SK-N-DZ (cell line): ENCODE measurements at regions not wholly inside any gene's neighbourhood (a gene's known extent, or its start where the extent isn't known, plus 50 kb on each side); places are given as distances from the start of the nearest gene placed in this dataset.

ENCODE experiments used
- DNase-seq: peaks from one replicate; pipeline ENCODE4 v3.0.0-alpha.2; 2015; ENCODE audit warnings: low spot score

DNA sequence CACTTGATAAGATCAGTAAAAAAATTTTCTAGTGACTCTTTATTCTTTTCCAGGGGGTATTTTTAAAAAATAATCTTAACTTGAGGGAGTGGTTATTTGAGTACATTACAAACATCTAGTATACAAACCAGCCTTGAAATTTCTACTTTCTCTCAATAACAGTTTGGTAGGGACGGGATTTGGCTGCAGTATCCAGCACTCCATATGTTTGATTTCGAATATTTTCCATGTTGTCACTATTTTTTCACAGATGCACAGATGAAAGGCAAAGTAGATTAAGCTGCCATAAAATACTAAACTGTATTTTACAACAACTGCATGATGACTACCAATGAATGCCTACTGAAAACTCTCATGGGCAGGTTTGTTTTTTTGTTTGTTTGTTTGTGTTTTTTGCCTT, 225.0 kb downstream of the COX7B2 start:
- DNase-seq, result no peak

- DNase-seq, result no peak
Measured at GRCh38 chr4:46676364-46676763, 232.7 kb downstream of the COX7B2 start.

DNA sequence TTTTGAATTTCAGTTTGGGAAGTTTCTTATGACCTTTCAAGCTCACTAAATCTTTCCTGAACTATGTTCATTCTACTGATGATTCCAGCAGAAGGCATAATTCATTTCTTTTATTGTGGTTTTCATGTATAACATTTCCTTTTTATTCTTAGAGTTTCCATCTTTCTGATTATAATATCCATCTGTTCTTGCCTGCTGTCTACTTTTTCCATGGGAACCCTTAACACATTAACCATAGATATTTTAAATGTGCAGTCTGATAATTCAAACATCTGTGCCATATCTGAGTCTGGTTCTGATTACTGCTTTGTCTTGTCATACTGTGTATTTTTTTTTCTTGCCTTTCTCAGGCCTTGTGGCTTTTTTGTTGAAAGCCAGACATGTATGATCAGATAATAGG, 234.7 kb downstream of the COX7B2 start:
- no peak for DNase-seq

GRCh38 chr4:46667790-46668189, 241.3 kb downstream of the COX7B2 start:
- no peak for DNase-seq

GRCh38 chr4:46656071-46656470, 253.0 kb downstream of the COX7B2 start:
- DNase-seq, result no peak

GRCh38 chr4:46653842-46654241, 255.2 kb downstream of the COX7B2 start:
- no peak for DNase-seq

DNA sequence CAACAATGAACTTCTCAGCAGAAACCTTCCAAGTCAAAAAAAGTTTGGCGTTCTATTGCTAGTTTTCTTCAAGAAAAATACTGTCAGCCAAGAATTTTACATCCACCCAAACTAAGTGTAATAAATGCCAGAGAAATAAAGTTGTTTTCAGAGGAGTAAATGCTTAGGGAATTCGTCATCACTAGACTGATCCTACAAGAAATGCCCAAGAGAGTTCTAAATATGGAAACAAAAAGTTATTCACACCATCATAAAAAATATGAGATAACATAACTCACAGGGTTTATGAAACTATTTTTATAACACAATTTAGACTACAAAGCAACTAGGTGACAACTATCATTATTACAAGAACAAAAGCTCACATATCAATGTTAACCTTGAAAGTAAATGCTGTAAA, 259.5 kb upstream of the GABRA2 start:
- no peak for DNase-seq

DNA sequence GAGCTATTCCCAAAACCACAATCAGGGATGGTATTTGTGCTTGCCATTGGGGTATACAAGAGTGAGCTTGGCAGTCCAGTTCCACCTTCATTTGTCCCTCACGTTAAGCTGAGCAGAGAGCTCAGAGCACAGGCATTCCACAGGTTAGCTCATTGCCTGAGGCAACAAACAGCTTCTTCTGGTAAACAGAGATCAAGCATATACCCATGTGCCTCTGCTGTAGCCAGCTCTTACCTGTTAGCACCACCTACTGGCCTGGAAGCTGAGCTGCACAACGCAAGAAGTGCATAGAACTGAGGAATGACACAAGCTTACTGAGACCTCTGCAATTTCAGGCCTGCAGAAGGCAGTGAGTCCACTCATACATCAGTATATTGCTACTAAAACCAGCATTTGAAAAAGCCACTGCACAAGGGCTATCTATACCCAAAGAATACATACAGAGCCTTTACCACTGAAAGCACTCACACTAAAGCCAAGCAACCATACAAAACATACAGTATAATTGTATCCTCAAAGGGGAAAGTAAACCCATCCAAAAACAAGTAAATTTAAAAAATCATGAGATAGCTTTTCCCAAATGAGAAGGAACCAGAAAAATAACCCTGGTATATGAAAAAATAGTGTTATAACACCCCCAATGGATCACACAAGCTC, 258.3 kb upstream of the GABRA2 start:
- peak; percentile 52 for DNase-seq

GRCh38 chr4:46645126-46645525, 255.2 kb upstream of the GABRA2 start:
- DNase-seq, result no peak
